Gastrocnemius medialis (tissue), 4 donors: ENCODE measurements at regions not wholly inside any gene's neighbourhood (a gene's known extent, or its start where the extent isn't known, plus 50 kb on each side); places are given as distances from the start of the nearest gene placed in this dataset.

ENCODE experiments used
- ATAC-seq, 2 donors: fragments of 150-250 bp; one replicate each; pipeline ENCODE4 v1.9.1; 2016
- DNase-seq, 2 donors: peaks; one replicate each; pipeline ENCODE4 v3.0.0-alpha.2; 2019
- H3K27ac ChIP-seq, 4 donors: fragments of 200-600 bp; sonication (generic); 1 replicate in 1 of 4; 2 replicates in 3 of 4; pipeline ENCODE4 v1.5.1; 2016 to 2018; ENCODE audit warnings: mild to moderate bottlenecking in 2 of 4, moderate library complexity in 1 of 4
- H3K27me3 ChIP-seq, 3 donors: fragments of 200-600 bp; sonication (generic) in 2 of 3; 1 replicate in 1 of 3; 2 replicates in 2 of 3; pipeline versions ENCODE4 v1.5.1 to v1.6.0; 2016 to 2019; ENCODE audit warnings: mild to moderate bottlenecking in 1 of 3, moderate library complexity in 1 of 3
- H3K36me3 ChIP-seq, 2 donors: fragments of 200-600 bp; sonication (generic) in 1 of 2; one replicate each; pipeline ENCODE4 v1.5.1; 2017 to 2018
- H3K4me1 ChIP-seq, 2 donors: fragments of 200-600 bp; sonication (generic) in 1 of 2; one replicate each; pipeline ENCODE4 v1.5.1; 2016 to 2017; ENCODE audit warnings: mild to moderate bottlenecking in 2 of 2
- H3K4me3 ChIP-seq, 4 donors: fragments of 200-600 bp; sonication (generic) in 3 of 4; 1 replicate in 1 of 4; 2 replicates in 3 of 4; pipeline ENCODE4 v1.5.1; 2016 to 2019; ENCODE audit warnings: mild to moderate bottlenecking in 2 of 4
- H3K9me3 ChIP-seq, 3 donors: fragments of 200-600 bp; sonication (generic) in 2 of 3; 1 replicate in 1 of 3; 2 replicates in 2 of 3; pipeline ENCODE4 v1.5.1; 2016 to 2019
- POLR2A ChIP-seq, 2 donors: fragments of 450-650 bp; IDR thresholded peaks; one replicate each; pipeline ENCODE4 v1.6.1; 2017; ENCODE audit warnings: antibody characterized with exemption in 2 of 2, mild to moderate bottlenecking in 2 of 2, moderate library complexity in 2 of 2
- in situ Hi-C, 4 donors: fragments of 200-750 bp; cut with MboI; loops; one replicate each; pipeline versions ENCODE4 v1.15.0 to v1.8.0; 2017; ENCODE audit warnings: low sequenced_read_pairs in 4 of 4
- intact Hi-C: fragments of 100-400 bp; cut with DNase I; formaldehyde crosslinking; loops from one replicate; pipeline ENCODE4 v1.15.1; 2023; ENCODE audit warnings: low total_unique reads
- TF ChIP-seq, protein P1 (sequence below), 5 experiments: fragments of 450-650 bp in 3 of 5; fragments of 200-600 bp in 2 of 5; sonication (generic) in 2 of 5; IDR thresholded peaks in 4 of 5; conservative IDR thresholded peaks in 1 of 5; 1 replicate in 4 of 5; 2 replicates in 1 of 5; pipeline ENCODE4 v1.5.1; 2016 to 2019; ENCODE audit warnings: antibody characterized with exemption in 5 of 5, mild to moderate bottlenecking in 3 of 5, moderate library complexity in 3 of 5

DNA sequence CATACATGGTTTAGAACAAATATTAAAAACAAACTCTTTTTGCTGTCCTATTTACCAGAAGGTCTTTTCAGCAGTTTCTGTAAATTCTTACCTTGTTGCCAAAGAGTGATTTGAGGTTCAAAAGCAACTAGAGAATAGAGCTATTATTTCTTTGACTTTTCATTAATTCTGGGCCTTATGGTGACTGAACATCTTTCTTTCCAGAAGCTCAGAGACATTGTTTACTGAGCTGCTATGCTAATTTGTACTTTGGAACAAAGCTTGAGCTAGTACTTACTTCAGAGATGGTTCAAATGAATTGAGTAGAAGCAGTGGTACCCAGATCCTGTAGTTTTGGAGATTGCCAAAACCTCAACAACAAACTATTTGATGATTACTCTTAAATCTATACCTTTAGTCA, 331.2 kb downstream of the SPRY2 start:
- H3K36me3 ChIP-seq, result no peaks in the 10 kb centered on the region
- in situ Hi-C loops (no loop called here), intact Hi-C loops (no loop called here)
- DNase-seq (no peak), ATAC-seq (no peak)
- H3K4me1 ChIP-seq, result peaks cover 28 to 34% of the 10 kb centered on the region in 2 donors
- H3K27me3 ChIP-seq, result no peaks in the 10 kb centered on the region
- TF ChIP-seq, protein P1, sequence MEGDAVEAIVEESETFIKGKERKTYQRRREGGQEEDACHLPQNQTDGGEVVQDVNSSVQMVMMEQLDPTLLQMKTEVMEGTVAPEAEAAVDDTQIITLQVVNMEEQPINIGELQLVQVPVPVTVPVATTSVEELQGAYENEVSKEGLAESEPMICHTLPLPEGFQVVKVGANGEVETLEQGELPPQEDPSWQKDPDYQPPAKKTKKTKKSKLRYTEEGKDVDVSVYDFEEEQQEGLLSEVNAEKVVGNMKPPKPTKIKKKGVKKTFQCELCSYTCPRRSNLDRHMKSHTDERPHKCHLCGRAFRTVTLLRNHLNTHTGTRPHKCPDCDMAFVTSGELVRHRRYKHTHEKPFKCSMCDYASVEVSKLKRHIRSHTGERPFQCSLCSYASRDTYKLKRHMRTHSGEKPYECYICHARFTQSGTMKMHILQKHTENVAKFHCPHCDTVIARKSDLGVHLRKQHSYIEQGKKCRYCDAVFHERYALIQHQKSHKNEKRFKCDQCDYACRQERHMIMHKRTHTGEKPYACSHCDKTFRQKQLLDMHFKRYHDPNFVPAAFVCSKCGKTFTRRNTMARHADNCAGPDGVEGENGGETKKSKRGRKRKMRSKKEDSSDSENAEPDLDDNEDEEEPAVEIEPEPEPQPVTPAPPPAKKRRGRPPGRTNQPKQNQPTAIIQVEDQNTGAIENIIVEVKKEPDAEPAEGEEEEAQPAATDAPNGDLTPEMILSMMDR (IDR thresholded peaks at IDR 0.05 in 4 of 5, conservative IDR thresholded peaks at IDR 0.05 in 1 of 5), result no peak
- no peak for TF ChIP-seq POLR2A (IDR thresholded peaks at IDR 0.05)
- no peak overlapping the region for H3K4me3 ChIP-seq
- H3K27ac ChIP-seq, result no peak overlapping the region
- no peaks in the 10 kb centered on the region for H3K9me3 ChIP-seq

DNA sequence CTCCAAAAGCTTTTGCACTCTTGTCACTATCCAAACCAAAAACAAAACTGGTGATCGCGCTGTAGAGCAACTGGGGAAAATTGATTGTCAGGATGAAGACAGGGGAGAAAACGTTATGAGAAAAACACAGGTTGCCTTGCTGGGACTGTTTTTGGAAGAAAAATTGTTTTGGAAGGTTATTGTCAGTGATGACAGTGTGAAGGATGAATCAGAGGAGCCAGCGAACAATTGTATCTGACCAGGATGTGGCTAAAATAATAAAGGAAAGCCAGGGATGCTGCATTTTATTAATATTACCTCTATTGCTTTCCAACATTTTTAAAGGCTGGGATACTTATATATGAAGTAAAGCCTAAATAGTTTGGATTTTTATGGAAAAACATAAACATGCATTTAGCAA, 334.0 kb downstream of the SPRY2 start:
- no peak overlapping the region for H3K4me3 ChIP-seq
- peak overlapping the region in 1 of 4 donors; percentile 16 for H3K27ac ChIP-seq
- in situ Hi-C loops (no loop called here), intact Hi-C loops (no loop called here)
- no peak for ATAC-seq
- no peaks in the 10 kb centered on the region for H3K27me3 ChIP-seq
- peaks cover 23 to 31% of the 10 kb centered on the region in 2 donors for H3K4me1 ChIP-seq
- H3K36me3 ChIP-seq, result no peaks in the 10 kb centered on the region
- no peak for TF ChIP-seq POLR2A (IDR thresholded peaks at IDR 0.05)
- DNase-seq, result no peak
- H3K9me3 ChIP-seq, result no peaks in the 10 kb centered on the region

DNA sequence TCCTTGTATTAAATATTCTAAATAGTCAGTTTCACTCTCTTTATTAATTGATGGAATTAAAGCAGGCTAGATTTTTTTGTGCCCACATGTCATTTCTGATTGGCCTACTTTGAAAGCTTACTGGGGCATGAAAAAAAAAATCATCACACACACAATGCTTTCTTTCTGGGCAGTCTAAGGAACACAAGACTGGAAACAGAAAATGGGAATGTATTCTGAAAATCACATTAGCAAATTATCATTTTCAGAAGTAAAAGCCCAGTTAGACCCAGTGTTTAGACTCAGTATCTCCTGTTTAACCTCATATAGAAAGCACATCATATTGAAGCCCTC, 339.4 kb downstream of the SPRY2 start:
- Histone ChIP-seq H3K4me3 (no peak overlapping the region), H3K27me3 (no peaks in the 10 kb centered on the region), H3K36me3 (no peaks in the 10 kb centered on the region), H3K9me3 (no peaks in the 10 kb centered on the region), H3K27ac (no peak overlapping the region), H3K4me1 (no peaks in the 10 kb centered on the region)
- in situ Hi-C loops, result no loop called here
- intact Hi-C loops, result no loop called here
- TF ChIP-seq, protein P1 (IDR thresholded peaks at IDR 0.05 in 4 of 5, conservative IDR thresholded peaks at IDR 0.05 in 1 of 5), result no peak
- no peak for TF ChIP-seq POLR2A (IDR thresholded peaks at IDR 0.05)
- DNase-seq (no peak), ATAC-seq (no peak)

DNA sequence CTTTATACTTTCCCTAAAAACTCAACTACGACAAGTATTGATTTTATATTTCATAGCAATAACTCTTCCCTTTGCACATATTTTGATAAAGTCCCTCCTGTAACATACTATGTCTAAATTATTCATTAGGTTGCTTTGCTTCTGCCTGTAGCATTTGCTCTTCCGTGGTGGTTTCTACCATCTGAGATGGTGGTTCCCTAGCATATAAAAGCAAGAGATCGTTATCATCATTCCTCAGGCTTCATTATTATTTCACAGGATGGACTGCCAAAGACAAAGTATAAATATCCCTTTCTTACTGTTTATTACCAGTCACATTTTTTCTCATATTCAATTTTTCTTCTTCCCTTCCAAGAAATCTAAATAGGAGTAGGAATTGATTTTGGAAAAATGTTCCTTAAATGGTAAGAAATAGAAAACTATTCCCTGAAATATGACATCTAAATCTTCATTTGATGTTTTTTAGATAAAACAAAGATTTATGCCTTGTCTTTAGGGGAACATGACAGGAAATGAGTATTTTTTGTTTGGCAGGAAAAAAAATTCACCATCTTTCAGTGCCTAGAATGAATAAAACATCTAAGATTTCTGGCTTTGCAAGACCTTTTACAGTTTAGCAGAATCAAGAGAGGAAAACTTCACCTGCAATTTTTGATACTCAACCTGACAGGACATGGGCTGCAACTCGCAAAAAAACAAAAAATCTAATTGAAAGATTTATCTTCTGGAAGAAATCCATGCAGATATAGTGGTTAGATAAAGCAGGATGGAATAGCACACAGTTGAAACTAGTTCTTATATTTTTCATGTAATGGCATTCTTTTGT, 340.0 kb downstream of the SPRY2 start:
- no peak for DNase-seq
- intact Hi-C loops (no loop called here), in situ Hi-C loops (no loop called here)
- no peaks in the 10 kb centered on the region for H3K4me1 ChIP-seq
- H3K36me3 ChIP-seq, result no peaks in the 10 kb centered on the region
- no peak for TF ChIP-seq POLR2A (IDR thresholded peaks at IDR 0.05)
- TF ChIP-seq, protein P1 (IDR thresholded peaks at IDR 0.05 in 4 of 5, conservative IDR thresholded peaks at IDR 0.05 in 1 of 5), result no peak
- no peaks in the 10 kb centered on the region for H3K27me3 ChIP-seq
- H3K27ac ChIP-seq, result no peak overlapping the region
- H3K9me3 ChIP-seq, result no peaks in the 10 kb centered on the region
- ATAC-seq, result no peak
- no peak overlapping the region for H3K4me3 ChIP-seq

DNA sequence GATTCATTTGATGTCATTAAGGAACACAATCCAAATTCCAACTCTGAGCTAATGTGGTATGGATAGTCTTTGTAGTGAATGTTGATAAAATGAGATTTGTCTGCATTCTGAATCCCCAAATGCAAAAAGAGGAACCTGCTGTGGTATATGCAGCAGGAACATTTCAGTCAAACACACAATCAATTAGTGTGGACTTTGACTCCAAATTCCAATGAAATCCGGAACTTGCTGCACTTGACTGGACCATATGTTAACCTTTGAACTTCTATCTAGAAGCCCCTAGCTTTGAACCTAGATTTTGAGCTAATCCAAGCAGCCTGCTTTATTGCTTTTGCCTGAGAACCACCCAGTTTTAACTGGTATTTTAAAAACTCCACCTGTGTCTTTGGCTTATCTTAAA, 341.3 kb downstream of the SPRY2 start:
- no peaks in the 10 kb centered on the region for H3K4me1 ChIP-seq
- H3K27ac ChIP-seq, result no peak overlapping the region
- ATAC-seq (no peak), DNase-seq (no peak)
- no peaks in the 10 kb centered on the region for H3K27me3 ChIP-seq
- H3K4me3 ChIP-seq, result no peak overlapping the region
- TF ChIP-seq POLR2A (IDR thresholded peaks at IDR 0.05), result no peak
- TF ChIP-seq, protein P1 (IDR thresholded peaks at IDR 0.05 in 4 of 5, conservative IDR thresholded peaks at IDR 0.05 in 1 of 5), result no peak
- intact Hi-C loops (no loop called here), in situ Hi-C loops (no loop called here)
- no peaks in the 10 kb centered on the region for H3K36me3 ChIP-seq
- no peaks in the 10 kb centered on the region for H3K9me3 ChIP-seq
